ENCODE measurements at regions not wholly inside any gene's neighbourhood (a gene's known extent, or its start where the extent isn't known, plus 50 kb on each side); places are given as distances from the start of the nearest gene placed in this dataset.
A peak's percentile ranks its signal among the peaks of the same experiment; 100 is the strongest.

- WGBS (ENCODE audit: low lambda C conversion rate) = 95% methylated on average over 4 of the region's 4 CpGs
- BruUV-seq (replicated peaks) = no TSS peak
- no peak for TF ChIP-seq JUN (CRISPR knock-in tag; IDR thresholded peaks at IDR 0.05)
- TF ChIP-seq RARA (CRISPR knock-in tag; IDR thresholded peaks at IDR 0.05) = no peak
- TF ChIP-seq SYNCRIP (IDR thresholded peaks at IDR 0.05; ENCODE audit: insufficient read depth, low read depth, low read length) = no peak
- no peak for TF ChIP-seq ZNF556 (CRISPR knock-in tag; IDR thresholded peaks at IDR 0.05; ENCODE audit: borderline replicate concordance)
- no peak for TF ChIP-seq RNF2 (conservative IDR thresholded peaks at IDR 0.05; ENCODE audit: low read depth)
- TF ChIP-seq, protein P1, sequence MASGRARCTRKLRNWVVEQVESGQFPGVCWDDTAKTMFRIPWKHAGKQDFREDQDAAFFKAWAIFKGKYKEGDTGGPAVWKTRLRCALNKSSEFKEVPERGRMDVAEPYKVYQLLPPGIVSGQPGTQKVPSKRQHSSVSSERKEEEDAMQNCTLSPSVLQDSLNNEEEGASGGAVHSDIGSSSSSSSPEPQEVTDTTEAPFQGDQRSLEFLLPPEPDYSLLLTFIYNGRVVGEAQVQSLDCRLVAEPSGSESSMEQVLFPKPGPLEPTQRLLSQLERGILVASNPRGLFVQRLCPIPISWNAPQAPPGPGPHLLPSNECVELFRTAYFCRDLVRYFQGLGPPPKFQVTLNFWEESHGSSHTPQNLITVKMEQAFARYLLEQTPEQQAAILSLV (CRISPR knock-in tag; IDR thresholded peaks at IDR 0.05; ENCODE audit: borderline replicate concordance) = no peak
- no peak for TF ChIP-seq GLI4 (CRISPR knock-in tag; IDR thresholded peaks at IDR 0.05; ENCODE audit: borderline replicate concordance)
- no peak for TF ChIP-seq ZNF512B (CRISPR knock-in tag; IDR thresholded peaks at IDR 0.05; ENCODE audit: borderline replicate concordance)
- TF ChIP-seq HNF4G (IDR thresholded peaks at IDR 0.05; ENCODE audit: borderline replicate concordance, low read depth, low read length) = no peak
- TF ChIP-seq HNF4G (CRISPR knock-in tag; IDR thresholded peaks at IDR 0.05; ENCODE audit: borderline replicate concordance, low read depth) = no peak
- Histone ChIP-seq H3K9ac (ENCODE audit: insufficient read depth, low read depth, low read length) (no peak overlapping the region), H3K9me3 (ENCODE audit: low read length) (no peaks in the 10 kb centered on the region), H4K20me1 (ENCODE audit: insufficient read depth, low read length) (no peaks in the 10 kb centered on the region), H3K36me3 (replicated peaks in 1 of 2; ENCODE audit: control insufficient read depth in 1 of 2, insufficient read depth in 2 of 2, low read length in 2 of 2) (no peaks in the 10 kb centered on the region), H3K27ac (ENCODE audit: extremely low read length, insufficient read depth, low read length) (no peak overlapping the region), H3K27me3 (ENCODE audit: control insufficient read depth in 1 of 2, insufficient read depth in 2 of 2, low read length in 2 of 2) (no peaks in the 10 kb centered on the region), H3K4me2 (ENCODE audit: low read depth, low read length) (no peak overlapping the region), H3K4me1 (ENCODE audit: insufficient read depth, low read length) (peaks cover 12% of the 10 kb centered on the region), H3K4me3 (replicated peaks in 1 of 3; ENCODE audit: insufficient read depth in 1 of 3, low read depth in 2 of 3, low read length in 3 of 3) (no peak overlapping the region), H3K79me2 (ENCODE audit: insufficient read depth, low read length) (no peaks in the 10 kb centered on the region), H2AFZ (ENCODE audit: low read length) (no peak overlapping the region)
- ChIA-PET CTCF (ENCODE audit: low intra/inter-chr PET ratio, low total read pairs) (no interaction called here), POLR2A (interaction anchor here (0.6 kb wide), 1 partner anchor 9 kb away, joined by 5 read pairs; no protein-coding TSS in a partner anchor)
- FAIRE-seq = peak; percentile 21
- ATAC-seq = no peak
- intact Hi-C loops (cut with micrococcal nuclease; ENCODE audit: unreplicated experiment) = no loop called here
- no peak for DNase-seq (ENCODE audit: low spot score)
- in situ Hi-C loops (cut with HindIII; ENCODE audit: extremely low pct_ligation_motif_present, low pct_unique_long_range_greater_than_20kb) = no loop called here
Measured at GRCh38 chr12:24057920-24058476, 108.5 kb upstream of the SOX5 start.

Data from HepG2 (cell line).